Upper lobe of right lung (tissue), 1 donor: ENCODE measurements at regions not wholly inside any gene's neighbourhood (a gene's known extent, or its start where the extent isn't known, plus 50 kb on each side); places are given as distances from the start of the nearest gene placed in this dataset.

Source experiments
- ATAC-seq: fragments of 200-7000 bp; cut with Tn5 transposase; one replicate; pipeline ENCODE4 v1.9.1; 2020; ENCODE audit warnings: mild to moderate bottlenecking, moderate library complexity
- DNase-seq: peaks from one replicate; pipeline ENCODE4 v3.0.0-alpha.2; 2020
- H3K27ac ChIP-seq: fragments of 200-600 bp; one replicate; pipeline ENCODE4 v1.8.0; 2022
- H3K27me3 ChIP-seq: fragments of 200-600 bp; one replicate; pipeline ENCODE4 v1.8.0; 2022; ENCODE audit warnings: mild to moderate bottlenecking
- H3K36me3 ChIP-seq: fragments of 200-600 bp; one replicate; pipeline ENCODE4 v1.8.0; 2022
- H3K4me1 ChIP-seq: fragments of 200-600 bp; one replicate; pipeline ENCODE4 v1.8.0; 2022
- H3K4me3 ChIP-seq: fragments of 200-600 bp; one replicate; pipeline ENCODE4 v1.8.0; 2022; ENCODE audit warnings: mild to moderate bottlenecking
- H3K9me3 ChIP-seq: fragments of 200-600 bp; one replicate; pipeline ENCODE4 v1.8.0; 2022
- CTCF ChIP-seq: fragments of 200-600 bp; IDR thresholded peaks from one replicate; pipeline ENCODE4 v1.8.0; 2022; ENCODE audit warnings: antibody characterized with exemption
- intact Hi-C: fragments of 100-400 bp; cut with DNase I; formaldehyde crosslinking; loops from one replicate; pipeline ENCODE4 v1.11.0; 2022
- donor health status: DM: no; HTN: yes; CAD: no; lungs with severe emphysema.

GRCh38 chr12:84356224-84356623, 556.4 kb downstream of the SLC6A15 start:
- ATAC-seq (no peak), DNase-seq (no peak)
- intact Hi-C loops = no loop called here
- Histone ChIP-seq H3K27me3 (no peaks in the 10 kb centered on the region), H3K4me1 (no peaks in the 10 kb centered on the region), H3K27ac (no peak overlapping the region), H3K4me3 (no peak overlapping the region), H3K36me3 (no peaks in the 10 kb centered on the region), H3K9me3 (no peaks in the 10 kb centered on the region)
- no peak for TF ChIP-seq CTCF

DNA sequence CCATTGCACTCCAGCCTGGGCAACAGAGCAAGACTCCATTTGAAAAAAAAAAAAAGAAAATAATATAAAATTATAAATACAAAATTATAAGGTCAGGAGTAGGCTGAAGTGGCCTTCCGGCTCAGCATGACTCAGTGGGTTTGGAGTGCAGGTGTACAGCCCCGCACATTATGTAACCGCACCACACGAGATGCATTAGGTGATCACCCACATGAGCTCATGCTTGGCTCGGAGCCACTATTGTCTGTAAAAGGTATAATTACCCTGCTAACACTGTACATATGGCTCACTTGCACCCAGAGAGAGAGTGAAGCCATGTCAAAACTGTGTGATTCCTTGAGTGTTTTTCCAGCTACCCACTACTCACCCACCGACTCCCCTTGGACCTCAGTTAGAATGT, 557.0 kb downstream of the SLC6A15 start:
- intact Hi-C loops = no loop called here
- H3K4me1 ChIP-seq = no peaks in the 10 kb centered on the region
- H3K27ac ChIP-seq = no peak overlapping the region
- ATAC-seq = no peak
- no peak for TF ChIP-seq CTCF
- no peaks in the 10 kb centered on the region for H3K36me3 ChIP-seq
- H3K9me3 ChIP-seq = no peaks in the 10 kb centered on the region
- no peaks in the 10 kb centered on the region for H3K27me3 ChIP-seq
- DNase-seq = no peak
- H3K4me3 ChIP-seq = no peak overlapping the region

GRCh38 chr12:84348582-84348981, 564.0 kb downstream of the SLC6A15 start:
- no peaks in the 10 kb centered on the region for H3K27me3 ChIP-seq
- intact Hi-C loops = no loop called here
- H3K4me1 ChIP-seq = no peaks in the 10 kb centered on the region
- no peaks in the 10 kb centered on the region for H3K36me3 ChIP-seq
- DNase-seq (no peak), ATAC-seq (no peak)
- no peak overlapping the region for H3K4me3 ChIP-seq
- no peak overlapping the region for H3K27ac ChIP-seq
- peaks cover 4% of the 10 kb centered on the region for H3K9me3 ChIP-seq
- TF ChIP-seq CTCF = no peak

DNA sequence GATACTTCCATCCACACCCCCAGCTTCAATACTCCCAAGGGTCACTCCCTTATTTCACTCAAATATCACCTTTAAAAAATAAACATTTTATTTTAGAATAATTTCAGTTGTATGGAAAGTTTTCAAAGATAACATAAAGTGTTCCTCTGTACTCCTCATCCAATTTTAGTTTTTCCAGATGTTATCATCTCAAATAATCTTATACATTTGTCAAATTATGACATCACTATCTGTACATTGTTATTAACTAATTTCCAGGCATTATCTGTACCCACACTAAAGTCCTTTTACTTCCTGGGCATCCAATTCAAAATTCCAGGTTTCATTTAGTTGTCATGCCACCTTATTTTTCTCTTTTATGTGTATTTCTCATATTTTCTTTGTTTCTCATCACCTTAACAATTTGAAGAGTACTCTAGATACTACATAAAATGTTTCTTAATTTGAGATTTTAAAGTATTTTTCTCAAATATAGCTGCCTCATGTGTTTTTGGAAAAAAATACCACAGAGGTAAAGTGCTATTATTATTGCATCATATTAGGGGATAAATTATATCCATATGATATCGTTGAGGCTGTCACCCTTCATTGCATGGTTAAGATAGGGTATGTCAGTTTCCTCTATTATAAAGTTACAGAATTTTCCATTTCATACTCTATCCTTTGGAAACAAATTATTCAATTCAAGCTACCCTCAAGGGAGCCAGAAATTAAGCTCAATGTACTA, 571.0 kb downstream of the SLC6A15 start:
- H3K4me1 ChIP-seq = no peaks in the 10 kb centered on the region
- TF ChIP-seq CTCF = no peak
- H3K36me3 ChIP-seq = no peaks in the 10 kb centered on the region
- no peak overlapping the region for H3K27ac ChIP-seq
- H3K27me3 ChIP-seq = no peaks in the 10 kb centered on the region
- ATAC-seq (no peak), DNase-seq (no peak)
- H3K4me3 ChIP-seq = no peak overlapping the region
- peaks cover 4% of the 10 kb centered on the region for H3K9me3 ChIP-seq
- intact Hi-C loops = no loop called here

DNA sequence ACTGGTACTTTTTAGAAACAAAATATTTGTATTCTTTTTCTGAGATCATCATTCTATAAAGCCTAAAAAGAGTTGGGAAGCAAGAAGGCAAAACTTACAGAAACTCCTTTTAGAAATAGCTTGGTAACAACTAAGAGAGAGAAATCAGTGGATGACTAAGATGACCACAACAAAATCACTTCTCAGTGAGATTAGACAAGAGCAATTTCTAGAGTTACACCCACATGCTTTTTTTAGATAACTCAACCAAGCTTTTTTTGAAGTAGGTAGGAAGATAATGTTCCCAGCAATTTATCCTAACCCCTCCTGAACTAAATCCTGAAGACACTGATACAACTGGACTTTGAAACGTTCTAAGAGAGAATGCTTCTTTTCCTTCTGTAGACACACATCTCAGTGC, 576.4 kb downstream of the SLC6A15 start:
- Histone ChIP-seq H3K27me3 (no peaks in the 10 kb centered on the region), H3K4me1 (no peaks in the 10 kb centered on the region), H3K9me3 (no peaks in the 10 kb centered on the region), H3K4me3 (no peak overlapping the region), H3K36me3 (no peaks in the 10 kb centered on the region), H3K27ac (no peak overlapping the region)
- intact Hi-C loops = no loop called here
- ATAC-seq = no peak
- no peak for DNase-seq
- TF ChIP-seq CTCF = no peak

- Histone ChIP-seq H3K9me3 (no peaks in the 10 kb centered on the region), H3K4me1 (no peaks in the 10 kb centered on the region), H3K27me3 (no peaks in the 10 kb centered on the region), H3K36me3 (no peaks in the 10 kb centered on the region), H3K4me3 (no peak overlapping the region), H3K27ac (no peak overlapping the region)
- TF ChIP-seq CTCF = no peak
- intact Hi-C loops = no loop called here
- DNase-seq (no peak), ATAC-seq (no peak)
These were observed 582.7 kb downstream of the SLC6A15 start for GRCh38 chr12:84329938-84330337.
